T1000 (cell line): ENCODE measurements at regions not wholly inside any gene's neighbourhood (a gene's known extent, or its start where the extent isn't known, plus 50 kb on each side); places are given as distances from the start of the nearest gene placed in this dataset.

Source experiments
- DNase-seq: peaks from one replicate; lab custom pipeline; 2025; ENCODE audit warnings: mixed read lengths; lab: John Stamatoyannopoulos, UW

- no peak for DNase-seq
Observed at GRCh38 chr13:89584058-89584620, 1763.3 kb upstream of the MIR17HG start.

GRCh38 chr13:89602655-89603054 lies 1744.8 kb upstream of the MIR17HG start:
- no peak for DNase-seq

- DNase-seq, result no peak
Observed at GRCh38 chr13:89603187-89603586, 1744.3 kb upstream of the MIR17HG start.

- DNase-seq, result no peak
Observed at GRCh38 chr13:89609318-89609717, 1738.2 kb upstream of the MIR17HG start.

- DNase-seq, result no peak
Observed at GRCh38 chr13:89610331-89610730, 1737.2 kb upstream of the MIR17HG start.

GRCh38 chr13:89610881-89611280 lies 1736.6 kb upstream of the MIR17HG start:
- no peak for DNase-seq

- DNase-seq, result no peak
Observed at GRCh38 chr13:89627996-89628395, 1719.5 kb upstream of the MIR17HG start.

GRCh38 chr13:89628567-89628966 lies 1718.9 kb upstream of the MIR17HG start:
- no peak for DNase-seq

GRCh38 chr13:89650226-89650625 lies 1697.3 kb upstream of the MIR17HG start:
- no peak for DNase-seq

- DNase-seq, result no peak
Observed at GRCh38 chr13:89660752-89661151, 1686.7 kb upstream of the MIR17HG start.

- no peak for DNase-seq
Observed at GRCh38 chr13:89673789-89674311, 1673.6 kb upstream of the MIR17HG start.

GRCh38 chr13:89678466-89679121 lies 1668.9 kb upstream of the MIR17HG start:
- no peak for DNase-seq

GRCh38 chr13:89684896-89685295 lies 1662.6 kb upstream of the MIR17HG start:
- no peak for DNase-seq

GRCh38 chr13:89686171-89686570 lies 1661.3 kb upstream of the MIR17HG start:
- no peak for DNase-seq

- no peak for DNase-seq
Observed at GRCh38 chr13:89687066-89687465, 1660.4 kb upstream of the MIR17HG start.

- no peak for DNase-seq
Observed at GRCh38 chr13:89688918-89689317, 1658.6 kb upstream of the MIR17HG start.

- no peak for DNase-seq
Observed at GRCh38 chr13:89694451-89694850, 1653.0 kb upstream of the MIR17HG start.

- peak; percentile 13 for DNase-seq
Observed at GRCh38 chr13:89695343-89696257, 1651.9 kb upstream of the MIR17HG start.

GRCh38 chr13:89701913-89702312 lies 1645.6 kb upstream of the MIR17HG start:
- DNase-seq, result no peak

- DNase-seq, result no peak
Observed at GRCh38 chr13:89704040-89704439, 1643.4 kb upstream of the MIR17HG start.

GRCh38 chr13:89708013-89708412 lies 1639.5 kb upstream of the MIR17HG start:
- DNase-seq, result no peak

GRCh38 chr13:89721216-89721615 lies 1626.3 kb upstream of the MIR17HG start:
- DNase-seq, result no peak
